Sigmoid colon (tissue), 4 donors: ENCODE measurements at regions not wholly inside any gene's neighbourhood (a gene's known extent, or its start where the extent isn't known, plus 50 kb on each side); places are given as distances from the start of the nearest gene placed in this dataset.

ENCODE experiments used
- CTCF ChIP-seq, 4 experiments: fragments of 450-650 bp in 3 of 4; fragments of 200-600 bp in 1 of 4; IDR thresholded peaks; one replicate each; pipeline ENCODE4 v1.5.1; 2016 to 2019; ENCODE audit warnings: antibody characterized with exemption in 4 of 4, mild to moderate bottlenecking in 3 of 4, moderate library complexity in 2 of 4
- EP300 ChIP-seq, 4 donors: sonication (generic); formaldehyde crosslinking; IDR thresholded peaks; one replicate each; pipeline ENCODE4 v1.6.1; 2017; ENCODE audit warnings: antibody characterized with exemption in 4 of 4
- POLR2A ChIP-seq, 2 donors: fragments of 450-650 bp; IDR thresholded peaks; one replicate each; pipeline ENCODE4 v1.6.1; 2016; ENCODE audit warnings: antibody characterized with exemption in 2 of 2, mild to moderate bottlenecking in 2 of 2, moderate library complexity in 2 of 2
- POLR2AphosphoS5 ChIP-seq, 4 donors: sonication (generic); formaldehyde crosslinking; IDR thresholded peaks; one replicate each; pipeline ENCODE4 v1.6.1; 2017; ENCODE audit warnings: antibody characterized with exemption in 4 of 4

GRCh38 chr4:23945451-23946017 lies 55.7 kb upstream of the PPARGC1A start:
- TF ChIP-seq CTCF (IDR thresholded peaks at IDR 0.05) (no peak), POLR2A (IDR thresholded peaks at IDR 0.05) (no peak), POLR2AphosphoS5 (IDR thresholded peaks at IDR 0.05) (no peak), EP300 (IDR thresholded peaks at IDR 0.05) (no peak)
